ENCODE measurements at regions not wholly inside any gene's neighbourhood (a gene's known extent, or its start where the extent isn't known, plus 50 kb on each side); places are given as distances from the start of the nearest gene placed in this dataset.

GRCh38 chr2:83630351-83630750 is 828.7 kb downstream of the SUCLG1 start:
- TF ChIP-seq EZH2phosphoT487 (conservative IDR thresholded peaks at IDR 0.05; ENCODE audit: low read length), result no peak
- TF ChIP-seq, protein P1, sequence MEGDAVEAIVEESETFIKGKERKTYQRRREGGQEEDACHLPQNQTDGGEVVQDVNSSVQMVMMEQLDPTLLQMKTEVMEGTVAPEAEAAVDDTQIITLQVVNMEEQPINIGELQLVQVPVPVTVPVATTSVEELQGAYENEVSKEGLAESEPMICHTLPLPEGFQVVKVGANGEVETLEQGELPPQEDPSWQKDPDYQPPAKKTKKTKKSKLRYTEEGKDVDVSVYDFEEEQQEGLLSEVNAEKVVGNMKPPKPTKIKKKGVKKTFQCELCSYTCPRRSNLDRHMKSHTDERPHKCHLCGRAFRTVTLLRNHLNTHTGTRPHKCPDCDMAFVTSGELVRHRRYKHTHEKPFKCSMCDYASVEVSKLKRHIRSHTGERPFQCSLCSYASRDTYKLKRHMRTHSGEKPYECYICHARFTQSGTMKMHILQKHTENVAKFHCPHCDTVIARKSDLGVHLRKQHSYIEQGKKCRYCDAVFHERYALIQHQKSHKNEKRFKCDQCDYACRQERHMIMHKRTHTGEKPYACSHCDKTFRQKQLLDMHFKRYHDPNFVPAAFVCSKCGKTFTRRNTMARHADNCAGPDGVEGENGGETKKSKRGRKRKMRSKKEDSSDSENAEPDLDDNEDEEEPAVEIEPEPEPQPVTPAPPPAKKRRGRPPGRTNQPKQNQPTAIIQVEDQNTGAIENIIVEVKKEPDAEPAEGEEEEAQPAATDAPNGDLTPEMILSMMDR (IDR thresholded peaks at IDR 0.05; ENCODE audit: insufficient read depth, low read length, poor library complexity, severe bottlenecking), result no peak
- H4K20me1 ChIP-seq (ENCODE audit: low read depth, low read length), result no peaks in the 10 kb centered on the region
- H3K79me2 ChIP-seq (ENCODE audit: insufficient read depth, low read length), result no peaks in the 10 kb centered on the region
- H3F3A ChIP-seq (ENCODE audit: insufficient read depth), result no peaks in the 10 kb centered on the region
- H2AFZ ChIP-seq (ENCODE audit: low read depth, low read length, severe bottlenecking), result no peak overlapping the region
- H3K4me2 ChIP-seq (ENCODE audit: low read depth, low read length, poor library complexity, severe bottlenecking), result no peak overlapping the region
- no peaks in the 10 kb centered on the region for H3K36me3 ChIP-seq (ENCODE audit: low read length)
- H3K9me3 ChIP-seq (ENCODE audit: insufficient read depth, low read length), result no peaks in the 10 kb centered on the region
- no peak overlapping the region for H3K4me3 ChIP-seq (ENCODE audit: insufficient read depth, low read length, poor library complexity, severe bottlenecking)
- no peak overlapping the region for H3K9ac ChIP-seq (ENCODE audit: low read length)
- no peaks in the 10 kb centered on the region for H3K9me2 ChIP-seq (replicated peaks; ENCODE audit: insufficient read depth, low read length)
- H3K27me3 ChIP-seq (ENCODE audit: low read length), result no peaks in the 10 kb centered on the region
- H3K27ac ChIP-seq (ENCODE audit: low read depth, low read length), result no peak overlapping the region

GRCh38 chr2:83615511-83615910 is 843.6 kb downstream of the SUCLG1 start:
- Histone ChIP-seq H3F3A (ENCODE audit: insufficient read depth) (no peaks in the 10 kb centered on the region), H2AFZ (ENCODE audit: low read depth, low read length, severe bottlenecking) (no peak overlapping the region), H3K36me3 (ENCODE audit: low read length) (no peaks in the 10 kb centered on the region), H3K4me3 (ENCODE audit: insufficient read depth, low read length, poor library complexity, severe bottlenecking) (no peak overlapping the region), H3K9ac (ENCODE audit: low read length) (no peak overlapping the region), H4K20me1 (ENCODE audit: low read depth, low read length) (no peaks in the 10 kb centered on the region), H3K79me2 (ENCODE audit: insufficient read depth, low read length) (no peaks in the 10 kb centered on the region), H3K9me2 (replicated peaks; ENCODE audit: insufficient read depth, low read length) (no peaks in the 10 kb centered on the region), H3K27me3 (ENCODE audit: low read length) (no peaks in the 10 kb centered on the region), H3K4me2 (ENCODE audit: low read depth, low read length, poor library complexity, severe bottlenecking) (no peak overlapping the region), H3K27ac (ENCODE audit: low read depth, low read length) (no peak overlapping the region), H3K9me3 (ENCODE audit: insufficient read depth, low read length) (no peaks in the 10 kb centered on the region)
- TF ChIP-seq, protein P1 (IDR thresholded peaks at IDR 0.05; ENCODE audit: insufficient read depth, low read length, poor library complexity, severe bottlenecking), result no peak
- TF ChIP-seq EZH2phosphoT487 (conservative IDR thresholded peaks at IDR 0.05; ENCODE audit: low read length), result no peak

GRCh38 chr2:83613178-83613577 is 845.9 kb downstream of the SUCLG1 start:
- H4K20me1 ChIP-seq (ENCODE audit: low read depth, low read length), result no peaks in the 10 kb centered on the region
- no peaks in the 10 kb centered on the region for H3K36me3 ChIP-seq (ENCODE audit: low read length)
- H3K4me2 ChIP-seq (ENCODE audit: low read depth, low read length, poor library complexity, severe bottlenecking), result no peak overlapping the region
- no peak overlapping the region for H3K4me3 ChIP-seq (ENCODE audit: insufficient read depth, low read length, poor library complexity, severe bottlenecking)
- H2AFZ ChIP-seq (ENCODE audit: low read depth, low read length, severe bottlenecking), result no peak overlapping the region
- H3K9ac ChIP-seq (ENCODE audit: low read length), result no peak overlapping the region
- no peaks in the 10 kb centered on the region for H3K79me2 ChIP-seq (ENCODE audit: insufficient read depth, low read length)
- no peaks in the 10 kb centered on the region for H3K27me3 ChIP-seq (ENCODE audit: low read length)
- no peak overlapping the region for H3K27ac ChIP-seq (ENCODE audit: low read depth, low read length)
- no peak for TF ChIP-seq EZH2phosphoT487 (conservative IDR thresholded peaks at IDR 0.05; ENCODE audit: low read length)
- H3F3A ChIP-seq (ENCODE audit: insufficient read depth), result no peaks in the 10 kb centered on the region
- no peaks in the 10 kb centered on the region for H3K9me3 ChIP-seq (ENCODE audit: insufficient read depth, low read length)
- no peaks in the 10 kb centered on the region for H3K9me2 ChIP-seq (replicated peaks; ENCODE audit: insufficient read depth, low read length)

DNA sequence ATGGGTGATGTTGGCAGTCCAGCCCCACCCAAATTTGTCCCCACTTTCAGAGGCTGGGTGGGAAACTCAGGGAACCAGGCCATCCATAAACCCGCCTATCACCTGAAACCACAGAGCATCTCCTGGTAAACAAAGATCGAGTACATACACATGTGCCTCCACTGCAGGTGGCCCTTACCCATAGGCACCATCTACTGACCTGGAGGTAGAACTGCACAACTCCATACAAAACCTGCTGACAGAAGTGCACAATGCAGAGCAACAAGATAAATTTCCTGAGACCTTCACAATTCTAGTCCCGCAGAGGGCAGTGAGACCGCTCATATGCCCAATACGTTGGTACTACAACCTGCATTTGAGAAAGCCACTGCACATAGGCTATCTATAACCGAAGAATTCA is 856.3 kb downstream of the SUCLG1 start:
- H3K27ac ChIP-seq (ENCODE audit: low read depth, low read length), result no peak overlapping the region
- H3K4me2 ChIP-seq (ENCODE audit: low read depth, low read length, poor library complexity, severe bottlenecking), result no peak overlapping the region
- H3K9me2 ChIP-seq (replicated peaks; ENCODE audit: insufficient read depth, low read length), result no peaks in the 10 kb centered on the region
- H3F3A ChIP-seq (ENCODE audit: insufficient read depth), result no peaks in the 10 kb centered on the region
- H3K79me2 ChIP-seq (ENCODE audit: insufficient read depth, low read length), result no peaks in the 10 kb centered on the region
- no peak overlapping the region for H3K4me3 ChIP-seq (ENCODE audit: insufficient read depth, low read length, poor library complexity, severe bottlenecking)
- no peak overlapping the region for H2AFZ ChIP-seq (ENCODE audit: low read depth, low read length, severe bottlenecking)
- H3K36me3 ChIP-seq (ENCODE audit: low read length), result no peaks in the 10 kb centered on the region
- H3K27me3 ChIP-seq (ENCODE audit: low read length), result no peaks in the 10 kb centered on the region
- H3K9ac ChIP-seq (ENCODE audit: low read length), result no peak overlapping the region
- no peaks in the 10 kb centered on the region for H4K20me1 ChIP-seq (ENCODE audit: low read depth, low read length)
- H3K9me3 ChIP-seq (ENCODE audit: insufficient read depth, low read length), result no peaks in the 10 kb centered on the region
- TF ChIP-seq, protein P1 (IDR thresholded peaks at IDR 0.05; ENCODE audit: insufficient read depth, low read length, poor library complexity, severe bottlenecking), result no peak
- no peak for TF ChIP-seq EZH2phosphoT487 (conservative IDR thresholded peaks at IDR 0.05; ENCODE audit: low read length)

Data from SU-DHL-6 (cell line).